Adrenal gland (tissue), 9 donors: ENCODE measurements at regions not wholly inside any gene's neighbourhood (a gene's known extent, or its start where the extent isn't known, plus 50 kb on each side); places are given as distances from the start of the nearest gene placed in this dataset.

Experiments used
- DNase-seq, 7 donors: peaks; one replicate each; pipeline ENCODE4 v3.0.0-alpha.2; 2019 to 2020
- H3K27ac ChIP-seq, 5 donors: fragments of 200-600 bp; sonication (generic) in 4 of 5; 1 replicate in 3 of 5; 2 replicates in 2 of 5; pipeline versions ENCODE4 v1.5.1 to v1.8.0; 2016 to 2020; ENCODE audit warnings: mild to moderate bottlenecking in 1 of 5
- H3K27me3 ChIP-seq: fragments of 200-600 bp; 2 replicates; pipeline ENCODE4 v1.8.0; 2021
- H3K36me3 ChIP-seq, 2 donors: fragments of 200-600 bp; replicated peaks in 1 of 2; 1 replicate in 1 of 2; 2 replicates in 1 of 2; pipeline versions ENCODE4 v1.5.1 to v1.8.0; 2018 to 2022
- H3K4me1 ChIP-seq, 2 donors: fragments of 200-600 bp; replicated peaks in 1 of 2; 1 replicate in 1 of 2; 2 replicates in 1 of 2; pipeline versions ENCODE4 v1.5.1 to v1.8.0; 2018 to 2021
- H3K4me3 ChIP-seq, 4 donors: fragments of 200-600 bp; sonication (generic) in 3 of 4; one replicate each; pipeline ENCODE4 v1.5.1; 2016 to 2018
- H3K9me3 ChIP-seq, 3 donors: fragments of 200-600 bp; sonication (generic) in 1 of 3; replicated peaks in 1 of 3; 1 replicate in 2 of 3; 2 replicates in 1 of 3; pipeline versions ENCODE4 v1.5.1 to v1.8.0; 2016 to 2021
- POLR2A ChIP-seq, 2 donors: fragments of 450-650 bp; IDR thresholded peaks; one replicate each; pipeline ENCODE4 v1.6.1; 2017; ENCODE audit warnings: antibody characterized with exemption in 2 of 2, mild to moderate bottlenecking in 2 of 2, moderate library complexity in 1 of 2
- WGBS, 4 donors: extraction: QIAGEN DNeasy Blood & Tissue Kit in 2 of 4; methylation state at CpG; one replicate each; pipeline versions ENCODE4 v1.1.5 to v1.1.7; 2013 to 2017; 5-methylcytosine and 5-hydroxymethylcytosine counted together
- intact Hi-C, 2 donors: fragments of 100-400 bp; cut with DNase I; formaldehyde crosslinking; loops; one replicate each; pipeline versions ENCODE4 v1.14.1 to v1.15.0; 2022 to 2023
- TF ChIP-seq, protein P1 (sequence below), 6 experiments: fragments of 450-650 bp in 4 of 6; fragments of 200-600 bp in 2 of 6; sonication (generic) in 1 of 6; IDR thresholded peaks; 1 replicate in 5 of 6; 2 replicates in 1 of 6; pipeline versions ENCODE4 v1.5.1 to v1.8.0; 2016 to 2021; ENCODE audit warnings: antibody characterized with exemption in 6 of 6, mild to moderate bottlenecking in 2 of 6, moderate library complexity in 1 of 6
- donor health status: healthy with polysubstance abuse.
- donor health status: Bipolar disorder and iron deficiency.
- donor health status: DM: yes; HTN: yes; CAD: no.
- donor health status: DM: no; HTN: no; CAD: no.
- donor health status: DM: no; HTN: no; CAD: no.

- Histone ChIP-seq H3K27me3 (no peaks in the 10 kb centered on the region), H3K9me3 (no peaks in the 10 kb centered on the region), H3K27ac (no peak overlapping the region), H3K4me1 (no peaks in the 10 kb centered on the region), H3K36me3 (no peaks in the 10 kb centered on the region), H3K4me3 (no peak overlapping the region)
- TF ChIP-seq POLR2A (IDR thresholded peaks at IDR 0.05), result no peak
- TF ChIP-seq, protein P1, sequence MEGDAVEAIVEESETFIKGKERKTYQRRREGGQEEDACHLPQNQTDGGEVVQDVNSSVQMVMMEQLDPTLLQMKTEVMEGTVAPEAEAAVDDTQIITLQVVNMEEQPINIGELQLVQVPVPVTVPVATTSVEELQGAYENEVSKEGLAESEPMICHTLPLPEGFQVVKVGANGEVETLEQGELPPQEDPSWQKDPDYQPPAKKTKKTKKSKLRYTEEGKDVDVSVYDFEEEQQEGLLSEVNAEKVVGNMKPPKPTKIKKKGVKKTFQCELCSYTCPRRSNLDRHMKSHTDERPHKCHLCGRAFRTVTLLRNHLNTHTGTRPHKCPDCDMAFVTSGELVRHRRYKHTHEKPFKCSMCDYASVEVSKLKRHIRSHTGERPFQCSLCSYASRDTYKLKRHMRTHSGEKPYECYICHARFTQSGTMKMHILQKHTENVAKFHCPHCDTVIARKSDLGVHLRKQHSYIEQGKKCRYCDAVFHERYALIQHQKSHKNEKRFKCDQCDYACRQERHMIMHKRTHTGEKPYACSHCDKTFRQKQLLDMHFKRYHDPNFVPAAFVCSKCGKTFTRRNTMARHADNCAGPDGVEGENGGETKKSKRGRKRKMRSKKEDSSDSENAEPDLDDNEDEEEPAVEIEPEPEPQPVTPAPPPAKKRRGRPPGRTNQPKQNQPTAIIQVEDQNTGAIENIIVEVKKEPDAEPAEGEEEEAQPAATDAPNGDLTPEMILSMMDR (IDR thresholded peaks at IDR 0.05), result no peak
- WGBS, 4 donors, result 74 to 80% (median 79%) methylated on average over 1 of the region's 1 CpG
- intact Hi-C loops, result no loop called here
- no peak for DNase-seq
These were observed 167.9 kb upstream of the PAPPA start for GRCh38 chr9:115985657-115986056.

GRCh38 chr9:115986508-115986907 is 167.1 kb upstream of the PAPPA start:
- H3K36me3 ChIP-seq, result no peaks in the 10 kb centered on the region

GRCh38 chr9:115988701-115989100 is 164.9 kb upstream of the PAPPA start:
- WGBS, 4 donors, result 68 to 74% (median 72%) methylated on average over 2 of the region's 2 CpGs
- H3K27me3 ChIP-seq, result no peaks in the 10 kb centered on the region
- H3K4me3 ChIP-seq, result no peak overlapping the region
- H3K4me1 ChIP-seq, result no peaks in the 10 kb centered on the region
- no peak for TF ChIP-seq POLR2A (IDR thresholded peaks at IDR 0.05)
- TF ChIP-seq, protein P1 (IDR thresholded peaks at IDR 0.05), result no peak
- no peak overlapping the region for H3K27ac ChIP-seq
- no peak for DNase-seq
- no peaks in the 10 kb centered on the region for H3K36me3 ChIP-seq
- intact Hi-C loops, result no loop called here
- H3K9me3 ChIP-seq, result no peaks in the 10 kb centered on the region

More at GRCh38 chr9:115986508-115986907, 167.1 kb upstream of the PAPPA start:
- no peaks in the 10 kb centered on the region for H3K9me3 ChIP-seq
- H3K27ac ChIP-seq, result no peak overlapping the region
- H3K4me1 ChIP-seq, result no peaks in the 10 kb centered on the region
- 76 to 87% (median 82%) methylated on average over 3 of the region's 3 CpGs for WGBS, 4 donors
- H3K27me3 ChIP-seq, result no peaks in the 10 kb centered on the region
- intact Hi-C loops, result no loop called here
- DNase-seq, result no peak
- H3K4me3 ChIP-seq, result no peak overlapping the region
- TF ChIP-seq, protein P1 (IDR thresholded peaks at IDR 0.05), result no peak
- no peak for TF ChIP-seq POLR2A (IDR thresholded peaks at IDR 0.05)

DNA sequence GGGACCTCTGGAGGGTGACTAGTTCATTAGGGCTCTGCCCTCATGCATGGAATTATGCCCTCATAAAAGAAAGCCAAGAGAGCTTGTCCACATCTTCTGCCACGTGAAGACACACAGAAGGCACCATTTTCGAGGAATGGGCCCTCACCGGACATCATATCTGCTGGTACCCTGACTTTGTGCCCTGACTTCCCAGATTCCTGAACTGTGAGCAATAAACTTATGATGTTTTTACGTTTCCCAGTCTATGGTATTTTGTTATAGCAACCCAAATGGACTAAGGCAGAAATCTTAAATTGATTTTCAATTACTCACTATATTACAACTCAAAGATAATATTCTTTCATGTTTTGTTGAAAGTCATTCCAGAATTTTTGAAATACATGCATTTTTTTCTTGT is 163.8 kb upstream of the PAPPA start:
- Histone ChIP-seq H3K4me1 (no peaks in the 10 kb centered on the region), H3K27ac (no peak overlapping the region), H3K9me3 (no peaks in the 10 kb centered on the region), H3K36me3 (no peaks in the 10 kb centered on the region), H3K4me3 (no peak overlapping the region), H3K27me3 (no peaks in the 10 kb centered on the region)
- no peak for DNase-seq
- WGBS, 4 donors, result 67 to 78% (median 69%) methylated on average over 4 of the region's 4 CpGs
- TF ChIP-seq, protein P1 (IDR thresholded peaks at IDR 0.05), result no peak
- TF ChIP-seq POLR2A (IDR thresholded peaks at IDR 0.05), result no peak
- intact Hi-C loops, result no loop called here
